HL-60 (cell line): ENCODE measurements at regions not wholly inside any gene's neighbourhood (a gene's known extent, or its start where the extent isn't known, plus 50 kb on each side); places are given as distances from the start of the nearest gene placed in this dataset.

Source experiments
- DNase-seq, 2 experiments: peaks; one replicate each; pipeline ENCODE4 v3.0.0-alpha.2; 2010 to 2020; ENCODE audit warnings: low read depth in 1 of 2, low spot score in 1 of 2
- H3K27ac ChIP-seq: fragments of 250-450 bp; sonication (Bioruptor Pico); replicated peaks from 2 replicates; pipeline ENCODE4 v1.5.1; 2020; ENCODE audit warnings: mild to moderate bottlenecking, moderate library complexity
- H3K27me3 ChIP-seq: fragments of 250-450 bp; sonication (Bioruptor Pico); 2 replicates; pipeline ENCODE4 v1.5.1; 2021; ENCODE audit warnings: mild to moderate bottlenecking, moderate library complexity; ENCODE audit not compliant: insufficient read depth, poor library complexity, severe bottlenecking
- H3K4me3 ChIP-seq: replicated peaks from 2 replicates; pipeline ENCODE4 v1.5.1; 2011; ENCODE audit warnings: mild to moderate bottlenecking, control low read depth, low read length; ENCODE audit not compliant: insufficient read depth
- CTCF ChIP-seq: IDR thresholded peaks from one replicate; pipeline ENCODE4 v1.5.1; 2011; ENCODE audit warnings: low read length, control low read depth, inconsistent platforms; ENCODE audit not compliant: insufficient read depth
- GABPA ChIP-seq: IDR thresholded peaks from 2 replicates; pipeline ENCODE4 v1.6.1; 2012; ENCODE audit warnings: low read depth
- POLR2AphosphoS5 ChIP-seq: IDR thresholded peaks from 2 replicates; pipeline ENCODE4 v1.6.1; 2012; ENCODE audit warnings: low read depth
- REST ChIP-seq: IDR thresholded peaks from 2 replicates; pipeline ENCODE4 v1.6.1; 2012; ENCODE audit warnings: low read depth; ENCODE audit not compliant: insufficient replicate concordance
- SPI1 ChIP-seq: IDR thresholded peaks from 2 replicates; pipeline ENCODE4 v1.6.1; 2012; ENCODE audit warnings: low read depth, mild to moderate bottlenecking, borderline replicate concordance

GRCh38 chr2:56784046-56784445 lies 600.3 kb downstream of the CCDC85A start:
- no peak for DNase-seq

GRCh38 chr2:56801214-56801613 lies 617.4 kb downstream of the CCDC85A start:
- no peaks in the 10 kb centered on the region for H3K27me3 ChIP-seq
- TF ChIP-seq REST = no peak
- no peak for TF ChIP-seq POLR2AphosphoS5
- no peak for TF ChIP-seq GABPA
- no peak for TF ChIP-seq SPI1
- no peak for TF ChIP-seq CTCF
- no peak overlapping the region for H3K4me3 ChIP-seq
- no peak overlapping the region for H3K27ac ChIP-seq
- DNase-seq = no peak

More at GRCh38 chr2:56784046-56784445, 600.3 kb downstream of the CCDC85A start:
- TF ChIP-seq POLR2AphosphoS5 (no peak), GABPA (no peak), CTCF (no peak), REST (no peak), SPI1 (no peak)
- H3K4me3 ChIP-seq = no peak overlapping the region
- H3K27me3 ChIP-seq = no peaks in the 10 kb centered on the region
- H3K27ac ChIP-seq = no peak overlapping the region

GRCh38 chr2:56801770-56802169 lies 618.0 kb downstream of the CCDC85A start:
- no peak overlapping the region for H3K4me3 ChIP-seq
- no peak overlapping the region for H3K27ac ChIP-seq
- H3K27me3 ChIP-seq = no peaks in the 10 kb centered on the region
- no peak for TF ChIP-seq CTCF
- no peak for TF ChIP-seq REST
- no peak for TF ChIP-seq SPI1
- TF ChIP-seq POLR2AphosphoS5 = no peak
- no peak for TF ChIP-seq GABPA
- DNase-seq = no peak
